ENCODE measurements at regions not wholly inside any gene's neighbourhood (a gene's known extent, or its start where the extent isn't known, plus 50 kb on each side); places are given as distances from the start of the nearest gene placed in this dataset.

- no peak overlapping the region for H3K4me3 Mint-ChIP-seq
- Histone ChIP-seq H3K79me2 (ENCODE audit: insufficient read depth, low read length) (no peaks in the 10 kb centered on the region), H3K9ac (ENCODE audit: insufficient read depth, low read length, poor library complexity, severe bottlenecking) (no peak overlapping the region), H3K9me3 (replicated peaks in 1 of 2; ENCODE audit: control insufficient read depth in 1 of 2, insufficient read depth in 1 of 2, low read length in 2 of 2) (peaks cover 9 to 10% of the 10 kb centered on the region in 2 donors), H4K20me1 (ENCODE audit: insufficient read depth, low read length) (no peaks in the 10 kb centered on the region), H3K4me2 (replicated peaks; ENCODE audit: extremely low read depth, low read length, poor library complexity, severe bottlenecking) (no peak overlapping the region), H3K27me3 (ENCODE audit: control insufficient read depth in 2 of 2, insufficient read depth in 2 of 2, low read length in 2 of 2) (no peaks in the 10 kb centered on the region), H3K27ac (ENCODE audit: low read depth in 1 of 2, low read length in 2 of 2) (no peak overlapping the region), H3K4me3 (replicated peaks in 1 of 3; ENCODE audit: low read depth in 2 of 3, low read length in 3 of 3) (no peak overlapping the region), H3K4me1 (ENCODE audit: control insufficient read depth in 1 of 2, insufficient read depth in 2 of 2, low read length in 2 of 2) (no peaks in the 10 kb centered on the region), H3K36me3 (replicated peaks in 1 of 2; ENCODE audit: control insufficient read depth in 1 of 2, insufficient read depth in 2 of 2, low read length in 2 of 2) (no peaks in the 10 kb centered on the region), H2AFZ (ENCODE audit: insufficient read depth, low read depth, low read length, poor library complexity, severe bottlenecking) (no peak overlapping the region)
- DNase-seq, result no peak
- H3K27ac Mint-ChIP-seq, result no peak overlapping the region
- H3K9me3 Mint-ChIP-seq, result peaks cover 0 to 12% (median 7%) of the 10 kb centered on the region in 7 donors
- H3K36me3 Mint-ChIP-seq, result no peaks in the 10 kb centered on the region
- H3K27me3 Mint-ChIP-seq (ENCODE audit: low read depth in 3 of 3), result peaks cover 2 to 5% (median 4%) of the 10 kb centered on the region in 3 donors
- 73% methylated on average over 11 of the region's 20 CpGs for WGBS (ENCODE audit: insufficient coverage)
- TF ChIP-seq, protein P1, sequence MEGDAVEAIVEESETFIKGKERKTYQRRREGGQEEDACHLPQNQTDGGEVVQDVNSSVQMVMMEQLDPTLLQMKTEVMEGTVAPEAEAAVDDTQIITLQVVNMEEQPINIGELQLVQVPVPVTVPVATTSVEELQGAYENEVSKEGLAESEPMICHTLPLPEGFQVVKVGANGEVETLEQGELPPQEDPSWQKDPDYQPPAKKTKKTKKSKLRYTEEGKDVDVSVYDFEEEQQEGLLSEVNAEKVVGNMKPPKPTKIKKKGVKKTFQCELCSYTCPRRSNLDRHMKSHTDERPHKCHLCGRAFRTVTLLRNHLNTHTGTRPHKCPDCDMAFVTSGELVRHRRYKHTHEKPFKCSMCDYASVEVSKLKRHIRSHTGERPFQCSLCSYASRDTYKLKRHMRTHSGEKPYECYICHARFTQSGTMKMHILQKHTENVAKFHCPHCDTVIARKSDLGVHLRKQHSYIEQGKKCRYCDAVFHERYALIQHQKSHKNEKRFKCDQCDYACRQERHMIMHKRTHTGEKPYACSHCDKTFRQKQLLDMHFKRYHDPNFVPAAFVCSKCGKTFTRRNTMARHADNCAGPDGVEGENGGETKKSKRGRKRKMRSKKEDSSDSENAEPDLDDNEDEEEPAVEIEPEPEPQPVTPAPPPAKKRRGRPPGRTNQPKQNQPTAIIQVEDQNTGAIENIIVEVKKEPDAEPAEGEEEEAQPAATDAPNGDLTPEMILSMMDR (IDR thresholded peaks at IDR 0.05), result no peak
- no peaks in the 10 kb centered on the region for H3K4me1 Mint-ChIP-seq
- intact Hi-C loops (cut with micrococcal nuclease), result no loop called here
Measured at GRCh38 chr6:169905041-169905807, 153.8 kb downstream of the ERMARD start.

DNA sequence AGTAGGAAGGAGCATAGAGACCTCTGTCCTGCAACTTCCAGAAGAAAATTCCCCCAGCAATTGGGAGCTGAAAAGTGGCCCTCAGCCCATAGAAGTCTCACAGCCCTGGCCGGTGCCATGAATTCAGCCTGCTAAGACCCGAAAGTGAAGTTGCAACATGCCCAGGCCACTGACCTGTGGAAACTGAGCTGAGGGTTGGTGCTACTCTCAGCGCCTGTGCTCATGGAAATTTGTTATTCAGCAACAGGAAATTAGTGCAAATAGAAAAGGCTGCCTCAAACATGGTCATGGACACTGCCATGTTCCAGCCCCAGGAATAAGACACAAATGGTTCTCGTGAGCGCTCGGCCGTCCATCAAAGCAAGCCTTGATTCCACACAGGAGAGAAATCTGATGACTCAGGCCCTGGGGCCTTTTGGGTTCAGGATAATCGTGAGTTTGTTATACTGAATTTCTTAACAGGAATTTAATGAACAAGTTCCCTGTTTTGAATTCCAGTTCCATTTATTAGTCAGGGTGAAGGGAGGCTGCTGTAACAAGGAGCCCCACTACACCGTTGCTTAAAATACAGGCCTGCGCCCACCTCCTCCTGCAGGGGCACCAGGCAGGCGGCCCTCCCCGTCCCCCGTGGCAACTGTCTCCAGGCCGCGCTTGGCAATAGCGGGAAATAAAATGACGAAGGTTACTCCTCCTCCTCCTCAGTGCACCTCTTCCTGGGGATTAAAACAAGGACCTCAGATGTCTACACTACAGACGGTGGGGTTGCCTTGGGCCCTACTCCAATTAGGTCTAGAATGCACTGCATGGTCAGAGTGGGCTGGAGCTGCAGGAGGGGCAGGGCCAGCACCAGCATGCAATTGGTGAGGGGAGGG is 152.9 kb downstream of the ERMARD start:
- H3K27ac ChIP-seq (ENCODE audit: low read depth in 1 of 2, low read length in 2 of 2), result no peak overlapping the region
- no peak for DNase-seq
- H3K27ac Mint-ChIP-seq, result no peak overlapping the region
- peaks cover 4 to 16% (median 12%) of the 10 kb centered on the region in 7 donors for H3K9me3 Mint-ChIP-seq
- H4K20me1 ChIP-seq (ENCODE audit: insufficient read depth, low read length), result no peaks in the 10 kb centered on the region
- no peaks in the 10 kb centered on the region for H3K4me1 ChIP-seq (ENCODE audit: control insufficient read depth in 1 of 2, insufficient read depth in 2 of 2, low read length in 2 of 2)
- TF ChIP-seq, protein P1 (IDR thresholded peaks at IDR 0.05), result no peak
- H3K79me2 ChIP-seq (ENCODE audit: insufficient read depth, low read length), result no peaks in the 10 kb centered on the region
- no peaks in the 10 kb centered on the region for H3K27me3 ChIP-seq (ENCODE audit: control insufficient read depth in 2 of 2, insufficient read depth in 2 of 2, low read length in 2 of 2)
- H3K4me2 ChIP-seq (replicated peaks; ENCODE audit: extremely low read depth, low read length, poor library complexity, severe bottlenecking), result no peak overlapping the region
- H2AFZ ChIP-seq (ENCODE audit: insufficient read depth, low read depth, low read length, poor library complexity, severe bottlenecking), result no peak overlapping the region
- H3K36me3 ChIP-seq (replicated peaks in 1 of 2; ENCODE audit: control insufficient read depth in 1 of 2, insufficient read depth in 2 of 2, low read length in 2 of 2), result no peaks in the 10 kb centered on the region
- 91% methylated on average over 15 of the region's 18 CpGs for WGBS (ENCODE audit: insufficient coverage)
- H3K9me3 ChIP-seq (replicated peaks in 1 of 2; ENCODE audit: control insufficient read depth in 1 of 2, insufficient read depth in 1 of 2, low read length in 2 of 2), result peaks cover 17% of the 10 kb centered on the region in 2 donors
- H3K27me3 Mint-ChIP-seq (ENCODE audit: low read depth in 3 of 3), result peaks cover 2 to 5% (median 4%) of the 10 kb centered on the region in 3 donors
- no peaks in the 10 kb centered on the region for H3K36me3 Mint-ChIP-seq
- H3K4me1 Mint-ChIP-seq, result no peaks in the 10 kb centered on the region
- intact Hi-C loops (cut with micrococcal nuclease), result no loop called here
- H3K4me3 Mint-ChIP-seq, result no peak overlapping the region
- no peak overlapping the region for H3K4me3 ChIP-seq (replicated peaks in 1 of 3; ENCODE audit: low read depth in 2 of 3, low read length in 3 of 3)
- H3K9ac ChIP-seq (ENCODE audit: insufficient read depth, low read length, poor library complexity, severe bottlenecking), result no peak overlapping the region

All from CD14-positive monocyte (primary cell).